Panc1 (cell line): ENCODE measurements at regions not wholly inside any gene's neighbourhood (a gene's known extent, or its start where the extent isn't known, plus 50 kb on each side); places are given as distances from the start of the nearest gene placed in this dataset.

Source experiments
- ATAC-seq: fragments of 200-7000 bp; cut with Tn5 transposase; 2 replicates; pipeline ENCODE4 v1.9.1; 2020; ENCODE audit warnings: mild to moderate bottlenecking, moderate library complexity
- BruUV-seq: library from RNA; stranded (reverse); fragments of 400-500 nt; replicated peaks from 2 replicates; lab custom pipeline; 2021; lab: Mats Ljungman, UMichigan
- CTCF ChIA-PET: fragments of 300-600 bp; sonication (Branson Sonifier 250); formaldehyde crosslinking; loops from one replicate; lab custom pipeline; 2022; ENCODE audit warnings: antibody characterized with exemption; lab: Charles Lee
- POLR2A ChIA-PET: fragments of 300-600 bp; sonication (Branson Sonifier 250); formaldehyde crosslinking; loops from one replicate; lab custom pipeline; 2022; ENCODE audit warnings: antibody characterized with exemption; lab: Charles Lee
- DNase-seq: peaks from one replicate; pipeline ENCODE4 v3.0.0-alpha.2; 2010; ENCODE audit warnings: low read depth, low spot score
- H3K27ac ChIP-seq: 2 replicates; pipeline ENCODE4 v1.5.1; 2011; ENCODE audit warnings: mild to moderate bottlenecking, low read length, inconsistent platforms
- H3K27me3 ChIP-seq: fragments of 200-500 bp; sonication (Bioruptor generic); 2 replicates; pipeline ENCODE4 v1.6.0; 2014; ENCODE audit warnings: low read length, inconsistent platforms; ENCODE audit not compliant: control insufficient read depth, insufficient read depth
- H3K36me3 ChIP-seq: fragments of 200-500 bp; sonication (Bioruptor generic); 2 replicates; pipeline ENCODE4 v1.5.1; 2014; ENCODE audit warnings: inconsistent platforms, mild to moderate bottlenecking, low read length, moderate library complexity; ENCODE audit not compliant: control insufficient read depth, insufficient read depth
- H3K4me1 ChIP-seq: 2 replicates; pipeline ENCODE4 v1.5.1; 2011; ENCODE audit warnings: inconsistent platforms, mild to moderate bottlenecking, low read length, moderate library complexity; ENCODE audit not compliant: control insufficient read depth, insufficient read depth
- H3K4me3 ChIP-seq, 2 experiments: 2 replicates each; pipeline ENCODE4 v1.5.1; 2011 to 2012; ENCODE audit warnings: low read depth in 2 of 2, low read length in 2 of 2, mild to moderate bottlenecking in 2 of 2, inconsistent platforms in 1 of 2, moderate library complexity in 1 of 2
- H3K9me3 ChIP-seq: fragments of 200-500 bp; sonication (Bioruptor generic); 2 replicates; pipeline ENCODE4 v1.5.1; 2014; ENCODE audit warnings: low read depth, mild to moderate bottlenecking, inconsistent platforms, low read length, moderate library complexity; ENCODE audit not compliant: control insufficient read depth, insufficient read depth
- POLR2AphosphoS5 ChIP-seq: IDR thresholded peaks from 2 replicates; pipeline ENCODE4 v1.6.1; 2012; ENCODE audit warnings: mild to moderate bottlenecking, low read depth, low read length, moderate library complexity
- REST ChIP-seq, 2 experiments: IDR thresholded peaks; 2 replicates each; pipeline ENCODE4 v1.6.1; 2011 to 2012; ENCODE audit warnings: low read depth in 2 of 2, control low read depth in 1 of 2, low read length in 1 of 2, mild to moderate bottlenecking in 1 of 2, moderate library complexity in 1 of 2; ENCODE audit not compliant: insufficient read depth in 1 of 2
- SIN3A ChIP-seq: IDR thresholded peaks from 2 replicates; pipeline ENCODE4 v1.6.1; 2012; ENCODE audit warnings: low read depth, mild to moderate bottlenecking, low read length, moderate library complexity, borderline replicate concordance; ENCODE audit not compliant: insufficient read depth
- TCF7L2 ChIP-seq: IDR thresholded peaks from 2 replicates; pipeline ENCODE4 v1.6.1; 2011; ENCODE audit warnings: mild to moderate bottlenecking, low read depth, low read length, inconsistent platforms
- in situ Hi-C: cut with HindIII; loops from 2 replicates; pipeline ENCODE4 v1.10.0; 2016; ENCODE audit warnings: low sequenced_read_pairs, low pct_unique_long_range_greater_than_20kb
- intact Hi-C: fragments of 100-400 bp; cut with micrococcal nuclease; formaldehyde crosslinking; loops from one replicate; pipeline ENCODE4 v1.10.0; 2022; ENCODE audit not compliant: unreplicated experiment
- TF ChIP-seq, protein P1 (sequence below): fragments of 450-650 bp; IDR thresholded peaks from 2 replicates; pipeline ENCODE4 v1.5.1; 2017; ENCODE audit warnings: mild to moderate bottlenecking

GRCh38 chr16:17972460-17972943, 364.0 kb downstream of the NPIPA8 start:
- H3K4me3 ChIP-seq = no peak overlapping the region
- H3K4me1 ChIP-seq = no peaks in the 10 kb centered on the region
- no peak for DNase-seq
- ChIA-PET POLR2A (no interaction called here), CTCF (no interaction called here)
- TF ChIP-seq SIN3A (no peak), POLR2AphosphoS5 (no peak), TCF7L2 (no peak), REST (IDR thresholded peaks at IDR 0.05; ENCODE audit: insufficient read depth in 1 of 2, low read depth in 2 of 2, low read length in 1 of 2) (no peak)
- TF ChIP-seq, protein P1, sequence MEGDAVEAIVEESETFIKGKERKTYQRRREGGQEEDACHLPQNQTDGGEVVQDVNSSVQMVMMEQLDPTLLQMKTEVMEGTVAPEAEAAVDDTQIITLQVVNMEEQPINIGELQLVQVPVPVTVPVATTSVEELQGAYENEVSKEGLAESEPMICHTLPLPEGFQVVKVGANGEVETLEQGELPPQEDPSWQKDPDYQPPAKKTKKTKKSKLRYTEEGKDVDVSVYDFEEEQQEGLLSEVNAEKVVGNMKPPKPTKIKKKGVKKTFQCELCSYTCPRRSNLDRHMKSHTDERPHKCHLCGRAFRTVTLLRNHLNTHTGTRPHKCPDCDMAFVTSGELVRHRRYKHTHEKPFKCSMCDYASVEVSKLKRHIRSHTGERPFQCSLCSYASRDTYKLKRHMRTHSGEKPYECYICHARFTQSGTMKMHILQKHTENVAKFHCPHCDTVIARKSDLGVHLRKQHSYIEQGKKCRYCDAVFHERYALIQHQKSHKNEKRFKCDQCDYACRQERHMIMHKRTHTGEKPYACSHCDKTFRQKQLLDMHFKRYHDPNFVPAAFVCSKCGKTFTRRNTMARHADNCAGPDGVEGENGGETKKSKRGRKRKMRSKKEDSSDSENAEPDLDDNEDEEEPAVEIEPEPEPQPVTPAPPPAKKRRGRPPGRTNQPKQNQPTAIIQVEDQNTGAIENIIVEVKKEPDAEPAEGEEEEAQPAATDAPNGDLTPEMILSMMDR = no peak
- no peaks in the 10 kb centered on the region for H3K9me3 ChIP-seq
- in situ Hi-C loops = no loop called here
- BruUV-seq = no TSS peak
- intact Hi-C loops = no loop called here
- ATAC-seq = no peak
- peaks cover 15% of the 10 kb centered on the region for H3K27me3 ChIP-seq
- no peak overlapping the region for H3K27ac ChIP-seq
- no peaks in the 10 kb centered on the region for H3K36me3 ChIP-seq

GRCh38 chr16:17970816-17971331, 365.7 kb downstream of the NPIPA8 start:
- no peaks in the 10 kb centered on the region for H3K4me1 ChIP-seq
- no peak overlapping the region for H3K4me3 ChIP-seq
- intact Hi-C loops (no loop called here), in situ Hi-C loops (no loop called here)
- no peak overlapping the region for H3K27ac ChIP-seq
- CTCF ChIA-PET = no interaction called here
- BruUV-seq = no TSS peak
- H3K9me3 ChIP-seq = no peaks in the 10 kb centered on the region
- POLR2A ChIA-PET = interaction anchor here (0.5 kb wide), 1 partner anchor 1597 kb away, joined by 16 read pairs; no protein-coding TSS in a partner anchor
- H3K36me3 ChIP-seq = no peaks in the 10 kb centered on the region
- no peak for TF ChIP-seq REST (IDR thresholded peaks at IDR 0.05; ENCODE audit: insufficient read depth in 1 of 2, low read depth in 2 of 2, low read length in 1 of 2)
- TF ChIP-seq TCF7L2 = no peak
- TF ChIP-seq, protein P1 = 0 out of 2 replicates have a peak, but pooled peaks have one; percentile 31
- no peak for DNase-seq
- H3K27me3 ChIP-seq = peaks cover 13% of the 10 kb centered on the region
- ATAC-seq = no peak
